Iris pigment epithelial cell (primary cell): ENCODE measurements at regions not wholly inside any gene's neighbourhood (a gene's known extent, or its start where the extent isn't known, plus 50 kb on each side); places are given as distances from the start of the nearest gene placed in this dataset.
"Not testable (repeated sequence)": the region's sequence is repeated elsewhere in the genome, so short reads cannot be mapped to it uniquely, and the experiment has no call there.

Experiments
- DNase-seq: peaks from one replicate; pipeline ENCODE4 v3.0.0-alpha.2; 2011; ENCODE audit warnings: low read depth

DNA sequence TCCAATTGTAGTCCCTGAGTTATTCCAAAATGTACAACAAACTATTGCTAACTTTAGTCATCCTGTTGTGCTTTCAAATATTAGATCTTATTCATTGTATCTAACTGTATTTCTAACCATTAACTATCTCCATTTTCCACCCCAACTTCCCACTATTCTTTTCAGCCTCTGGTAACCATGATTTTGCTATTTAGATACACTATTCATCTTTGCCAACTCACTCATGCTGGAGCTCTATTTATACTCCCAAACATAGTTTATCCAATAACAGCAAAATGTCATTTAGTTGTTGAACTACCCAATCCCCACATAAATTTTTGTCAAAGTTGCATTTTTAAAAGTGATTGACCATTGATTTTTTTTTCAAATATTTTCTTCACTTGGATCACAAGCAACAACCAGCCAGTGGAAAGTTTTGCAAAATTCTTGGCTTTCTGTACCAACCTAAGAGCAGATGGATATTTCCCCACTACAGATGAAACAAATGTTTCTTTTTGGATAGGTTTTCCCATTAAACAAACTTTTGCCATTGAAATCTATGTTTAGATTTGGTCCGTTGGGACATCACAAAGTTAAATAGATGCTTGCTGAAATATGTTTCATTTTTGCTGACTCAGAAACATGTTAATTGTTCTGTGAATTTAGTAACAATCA, 866.0 kb downstream of the LTN1 start:
- DNase-seq = no peak

- DNase-seq = no peak
Measured at GRCh38 chr21:28124541-28124940, 868.1 kb downstream of the LTN1 start.

DNA sequence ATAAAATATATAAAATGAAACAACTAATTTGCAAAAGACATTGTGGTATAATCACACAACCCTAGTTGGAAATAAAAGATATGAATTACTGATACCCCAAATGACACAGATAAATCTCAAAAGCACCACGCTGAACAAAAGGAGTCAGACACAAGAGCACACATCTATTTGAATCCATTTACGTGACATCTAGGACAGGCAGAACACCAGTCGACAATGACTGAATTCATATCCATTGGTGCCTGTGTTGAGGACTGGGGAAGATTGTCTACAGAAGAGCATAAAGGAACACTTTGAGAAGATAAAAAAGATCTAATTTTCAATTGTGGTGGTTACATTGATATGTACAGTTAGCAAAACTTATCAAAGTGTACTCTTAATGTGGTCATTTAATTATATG, 874.1 kb downstream of the LTN1 start:
- DNase-seq = no peak

GRCh38 chr21:28114986-28115385, 877.7 kb downstream of the LTN1 start:
- not testable (repeated sequence) for DNase-seq

GRCh38 chr21:28113718-28114117, 879.0 kb downstream of the LTN1 start:
- DNase-seq = no peak

- no peak for DNase-seq
Measured at GRCh38 chr21:28112511-28112910, 880.2 kb downstream of the LTN1 start.

DNA sequence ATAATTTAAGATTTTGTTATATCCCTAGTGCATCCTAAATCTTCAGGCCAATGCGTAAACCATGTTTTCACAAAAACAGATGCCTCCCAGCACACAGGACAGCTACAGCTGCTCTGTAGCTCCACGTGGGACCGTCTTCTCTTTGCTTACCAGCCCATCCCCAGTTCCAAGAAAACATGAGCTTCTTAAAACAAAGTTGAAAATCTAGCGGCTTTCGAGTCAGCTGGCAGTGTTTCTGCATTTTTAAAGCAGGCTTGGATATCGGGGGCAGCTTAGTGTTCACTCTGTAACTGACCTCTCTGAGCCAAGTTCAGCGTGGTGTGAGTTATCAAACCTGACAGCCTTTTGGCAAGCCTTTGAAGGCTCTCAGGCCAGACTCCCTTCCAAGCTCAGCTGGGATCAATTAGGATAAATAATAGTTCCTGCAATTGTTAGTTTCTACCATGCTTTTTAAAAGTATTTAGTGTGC, 881.5 kb downstream of the LTN1 start:
- peak; percentile 84 for DNase-seq

- no peak for DNase-seq
Measured at GRCh38 chr21:28110716-28111115, 882.0 kb downstream of the LTN1 start.

- DNase-seq = no peak
Measured at GRCh38 chr21:28110074-28110473, 882.6 kb downstream of the LTN1 start.

DNA sequence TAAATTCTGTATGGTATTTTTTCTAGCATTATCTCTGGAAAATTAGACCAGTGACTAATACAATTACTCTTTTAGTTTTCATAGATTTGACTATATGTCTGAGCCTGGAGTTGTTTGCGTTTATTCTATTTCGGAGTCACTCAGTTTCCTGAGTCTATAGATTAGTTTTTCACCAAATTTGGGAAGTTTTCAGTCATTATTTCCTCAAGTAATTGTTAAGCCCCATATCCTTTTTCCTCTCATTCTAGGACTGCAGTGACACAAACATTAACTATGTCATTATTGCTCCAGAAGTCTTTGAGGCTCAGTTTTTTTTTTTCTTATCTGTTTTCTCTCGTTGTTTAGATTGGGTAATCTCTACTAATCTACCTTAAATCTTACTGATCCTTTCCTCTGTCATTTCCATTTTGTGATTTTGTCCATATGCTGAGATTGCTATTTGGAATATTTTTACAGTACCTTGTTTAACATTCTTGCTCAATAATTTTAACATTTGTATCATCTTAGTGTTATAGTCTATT, 886.2 kb downstream of the LTN1 start:
- no peak for DNase-seq

- DNase-seq = no peak
Measured at GRCh38 chr21:28104346-28104745, 888.3 kb downstream of the LTN1 start.

DNA sequence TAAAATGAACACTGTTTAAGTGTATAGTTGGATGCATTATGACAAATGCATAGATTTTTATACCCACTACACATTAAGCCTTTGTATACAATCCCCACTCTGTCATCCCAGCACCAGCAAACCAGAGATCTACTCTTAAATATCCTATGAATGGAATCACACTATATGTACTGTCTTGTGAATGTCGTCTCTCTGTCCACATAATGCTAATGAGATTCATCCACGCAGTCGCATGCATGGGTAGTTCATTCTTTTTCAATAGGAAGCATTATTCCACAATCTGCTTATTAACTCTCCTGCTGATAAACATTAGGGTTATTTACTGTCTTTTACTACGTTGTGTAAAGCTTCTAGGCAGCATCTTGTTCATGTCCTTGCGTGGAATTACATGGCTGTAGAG, 892.3 kb downstream of the LTN1 start:
- DNase-seq = no peak

GRCh38 chr21:28099001-28099705, 893.5 kb downstream of the LTN1 start:
- DNase-seq = no peak

- no peak for DNase-seq
Measured at GRCh38 chr21:28091466-28091865, 901.2 kb downstream of the LTN1 start.

DNA sequence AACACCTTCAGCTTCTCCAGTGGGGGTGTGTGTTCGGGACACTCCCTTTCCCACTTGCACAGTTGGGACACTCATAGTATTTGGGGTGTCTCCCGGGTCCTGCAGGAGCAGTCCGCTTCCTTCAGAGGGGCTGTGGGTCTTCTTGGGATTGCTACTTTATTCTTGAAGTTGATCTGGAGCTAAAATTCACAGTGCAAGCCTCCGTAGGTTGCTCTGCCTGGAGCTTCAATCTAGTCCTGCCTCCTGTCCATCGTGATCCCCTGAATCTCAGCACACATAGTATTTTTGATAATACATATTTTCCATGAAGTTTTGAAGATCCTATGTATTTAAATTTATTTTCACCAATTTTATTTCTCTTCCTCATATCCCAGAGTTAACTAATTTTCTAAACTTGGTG, 902.1 kb downstream of the LTN1 start:
- no peak for DNase-seq

DNA sequence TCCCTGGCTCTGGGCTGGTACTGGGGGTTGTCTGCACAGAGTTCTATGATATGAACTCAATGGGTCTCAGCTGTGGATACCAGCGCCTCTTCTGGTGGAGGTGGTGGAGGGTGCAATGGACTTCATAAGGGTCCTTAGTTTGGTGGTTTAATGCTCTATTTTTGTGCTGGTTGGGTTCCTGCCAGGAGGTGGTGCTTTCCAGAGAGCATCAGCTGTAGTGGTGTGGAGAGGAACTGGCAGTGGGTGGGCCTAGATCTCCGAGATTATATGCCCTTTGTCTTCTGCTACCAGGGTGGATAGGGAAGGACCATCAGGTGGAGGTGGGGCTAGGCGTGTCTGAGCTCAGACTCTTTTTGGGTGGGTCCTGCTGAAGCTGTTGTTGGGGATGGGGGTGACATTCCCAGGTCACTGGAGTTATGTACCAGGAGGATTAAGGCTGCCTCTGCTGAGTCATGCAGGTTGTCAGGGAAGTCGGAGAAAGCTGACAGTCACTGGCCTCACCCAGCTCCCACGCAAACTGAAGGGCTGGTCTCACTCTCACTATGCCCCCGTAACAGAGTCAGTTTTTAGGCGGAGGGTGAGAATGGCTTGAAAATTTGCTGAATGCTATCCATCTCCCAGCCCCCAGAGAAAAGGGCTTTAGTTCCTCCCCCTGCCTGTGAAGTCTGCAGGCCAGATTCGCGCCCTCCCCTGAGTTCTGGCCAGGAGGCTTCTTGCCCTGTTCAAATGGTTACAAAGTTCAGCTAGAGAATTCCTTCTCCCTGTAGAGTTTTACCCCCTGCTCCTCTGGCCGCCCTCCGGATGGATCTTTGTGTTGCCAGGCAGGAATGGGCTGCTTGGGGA, 902.9 kb downstream of the LTN1 start:
- no peak for DNase-seq

- DNase-seq = no peak
Measured at GRCh38 chr21:28086861-28087581, 905.7 kb downstream of the LTN1 start.

GRCh38 chr21:28084951-28085350, 907.7 kb downstream of the LTN1 start:
- DNase-seq = no peak

DNA sequence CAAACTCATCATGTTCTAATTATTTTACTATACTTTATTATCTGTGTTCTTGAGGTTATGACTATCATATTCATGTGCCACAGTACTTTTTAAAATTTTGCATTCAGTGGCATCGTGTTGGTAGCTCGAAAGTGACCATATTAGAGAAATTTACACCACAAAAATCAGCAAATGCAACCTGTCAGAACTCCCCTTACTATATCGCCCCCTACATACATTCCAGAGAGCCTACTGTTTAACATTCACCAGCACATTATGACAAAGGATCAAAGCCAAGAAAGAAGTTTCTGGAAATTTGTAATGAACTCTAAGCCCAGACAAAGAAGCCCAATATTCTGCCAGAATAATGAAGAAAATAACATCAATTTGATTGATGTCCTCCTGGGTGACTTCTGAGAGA, 909.3 kb downstream of the LTN1 start:
- DNase-seq = no peak

DNA sequence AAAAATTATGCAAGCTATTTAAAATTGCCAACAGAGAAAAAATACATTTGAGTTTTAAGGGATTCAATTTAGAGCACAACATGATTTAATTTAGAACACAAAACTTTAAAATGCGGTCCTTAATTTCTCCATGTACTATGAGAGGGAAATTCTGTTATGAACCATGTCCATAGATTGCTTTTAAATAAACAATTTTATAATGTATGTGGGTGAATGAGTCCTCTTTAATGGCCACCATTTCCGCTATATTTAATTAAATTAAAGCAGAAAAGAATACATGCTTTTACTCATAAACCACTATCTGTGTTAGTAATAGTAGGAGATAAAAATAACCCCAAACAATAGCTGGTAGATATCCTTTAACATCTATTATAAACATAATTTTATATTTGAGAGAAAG, 914.6 kb downstream of the LTN1 start:
- no peak for DNase-seq

- DNase-seq = no peak
Measured at GRCh38 chr21:28074676-28075075, 918.0 kb downstream of the LTN1 start.

GRCh38 chr21:28072601-28073000, 920.1 kb downstream of the LTN1 start:
- no peak for DNase-seq
